GM21526 (cell line): ENCODE measurements at regions not wholly inside any gene's neighbourhood (a gene's known extent, or its start where the extent isn't known, plus 50 kb on each side); places are given as distances from the start of the nearest gene placed in this dataset.

Source experiments
- ATAC-seq: cut with Tn5 transposase; IDR thresholded peaks from one replicate; pipeline ENCODE4 v1.9.1; 2021; ENCODE audit warnings: moderate library complexity; ENCODE audit not compliant: unreplicated experiment, low FRiP score

GRCh38 chr5:53211799-53212198 is 102.2 kb upstream of the MOCS2 start:
- ATAC-seq = no peak

DNA sequence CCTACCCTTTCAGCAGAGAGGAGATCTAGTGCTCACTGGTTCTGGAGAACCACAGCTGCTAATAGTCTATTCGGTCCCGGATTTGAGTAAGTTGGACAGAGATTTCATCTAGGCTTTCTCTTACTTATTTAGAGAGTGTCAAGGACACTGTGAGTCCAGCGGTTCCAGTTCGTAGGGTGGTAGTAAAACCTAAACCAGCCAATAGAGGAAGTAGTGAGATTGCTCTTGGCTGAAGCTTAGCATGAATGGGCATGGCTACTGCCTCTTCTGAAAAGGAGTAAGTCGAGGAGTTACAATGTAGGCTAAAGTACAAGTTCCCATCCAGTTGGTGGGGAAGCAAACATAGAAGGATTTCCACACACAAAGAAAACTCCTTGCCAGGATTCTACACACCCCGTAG is 109.6 kb upstream of the MOCS2 start:
- ATAC-seq = no peak

DNA sequence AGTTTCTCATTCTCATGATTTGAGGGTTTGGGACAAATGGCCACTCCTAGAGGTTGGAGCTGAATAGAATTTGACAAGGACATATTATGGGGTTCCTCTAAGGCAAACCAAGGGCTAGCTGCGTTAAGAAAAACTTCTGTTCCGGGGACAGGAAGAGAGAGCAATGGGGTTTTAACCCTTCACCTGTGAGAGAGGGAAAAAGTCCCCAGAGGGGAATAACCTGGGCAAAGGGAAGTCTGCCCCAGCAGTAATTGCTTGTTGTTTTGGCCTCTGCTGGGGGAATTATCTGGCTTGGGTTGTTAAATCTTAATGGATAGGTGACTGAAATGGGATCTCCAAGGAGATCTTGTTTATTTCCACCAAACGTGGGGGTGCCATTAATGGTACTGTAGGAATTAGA is 110.1 kb upstream of the MOCS2 start:
- ATAC-seq = no peak

DNA sequence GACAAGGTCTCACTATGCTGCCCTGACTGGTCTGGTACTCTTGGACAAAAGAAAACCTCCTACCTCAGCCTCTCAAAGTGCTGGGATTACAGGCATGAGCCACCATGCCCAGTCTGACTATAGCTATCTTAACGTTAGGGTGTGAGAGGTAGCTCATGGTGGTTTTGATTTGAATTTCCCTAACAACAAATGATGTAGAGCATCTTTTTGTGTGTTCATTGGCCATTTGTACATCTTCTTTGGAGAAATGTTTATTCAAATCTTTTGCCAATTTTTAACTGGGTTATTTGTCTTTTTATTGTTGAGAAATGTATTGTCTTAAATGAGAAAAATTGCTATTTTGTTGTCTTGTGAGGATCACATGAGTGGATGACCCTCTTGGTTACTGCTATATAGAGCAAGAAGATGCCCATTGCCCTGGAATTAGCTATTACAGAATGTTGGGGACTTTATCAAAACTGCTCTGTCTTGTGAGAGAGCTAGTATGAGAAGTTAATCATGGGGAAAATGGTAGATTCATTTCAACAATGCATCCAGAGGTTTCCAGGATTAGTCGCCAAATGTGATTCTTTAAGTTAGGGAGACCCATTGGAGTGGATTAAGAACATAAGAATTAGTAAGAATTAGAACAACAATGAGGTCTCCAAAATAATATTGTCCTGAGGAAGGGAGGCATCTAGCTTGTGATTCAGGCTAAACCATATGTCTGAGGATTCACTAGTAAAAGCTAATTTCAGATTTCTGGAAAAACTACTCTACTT is 124.3 kb upstream of the MOCS2 start:
- no peak for ATAC-seq

- no peak for ATAC-seq
Observed at GRCh38 chr5:53236683-53237082, 127.1 kb upstream of the MOCS2 start.

DNA sequence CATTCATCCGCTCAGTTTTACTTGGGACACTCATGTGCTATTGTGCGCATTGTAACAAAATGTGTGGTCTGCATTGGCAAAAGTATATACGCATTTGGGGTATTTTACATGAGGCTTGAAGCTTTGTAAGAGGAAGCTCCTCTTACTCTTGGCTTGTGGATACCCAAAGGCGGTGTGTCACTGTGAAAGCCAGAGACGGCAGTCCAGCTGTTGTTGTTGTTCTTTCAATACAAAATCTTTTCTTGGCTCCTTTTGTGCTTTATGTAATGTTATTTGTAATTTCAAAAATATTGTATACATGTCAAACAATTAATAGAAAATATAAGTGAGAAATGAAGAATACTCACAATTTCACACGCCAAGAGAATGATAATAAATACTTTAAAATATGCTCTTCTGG is 128.3 kb upstream of the MOCS2 start:
- ATAC-seq = no peak

DNA sequence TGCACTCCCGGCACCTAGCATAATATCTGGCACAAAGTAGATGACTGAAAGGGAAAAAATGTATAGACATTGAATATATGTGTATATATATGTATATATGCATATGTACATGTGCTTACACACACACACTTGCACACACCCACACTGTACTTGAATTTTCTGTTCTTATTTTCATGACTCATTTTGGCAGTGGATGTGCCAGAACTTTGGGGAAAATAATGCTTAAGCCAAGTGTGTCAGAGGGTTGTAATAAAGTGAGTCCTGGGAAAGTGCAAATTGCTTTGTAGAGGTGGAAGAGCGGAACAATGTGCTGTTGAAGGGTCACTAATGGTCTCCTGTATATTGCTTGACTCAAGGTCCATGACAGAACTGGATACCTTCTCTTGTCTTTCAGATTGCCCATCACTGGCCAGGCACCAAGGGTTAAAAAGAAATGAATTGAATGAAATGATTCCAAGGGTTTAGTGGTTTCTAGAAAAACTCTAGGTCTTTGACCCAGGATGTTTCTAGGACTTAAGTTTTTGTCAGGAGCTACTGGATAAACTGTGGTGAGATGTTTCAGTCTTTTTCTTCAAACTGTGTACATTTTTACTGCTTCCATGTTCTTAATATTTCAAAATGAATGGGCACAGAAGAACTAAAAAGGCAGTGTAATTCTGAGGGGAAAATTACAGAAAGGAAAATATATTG is 129.9 kb upstream of the MOCS2 start:
- ATAC-seq = no peak

DNA sequence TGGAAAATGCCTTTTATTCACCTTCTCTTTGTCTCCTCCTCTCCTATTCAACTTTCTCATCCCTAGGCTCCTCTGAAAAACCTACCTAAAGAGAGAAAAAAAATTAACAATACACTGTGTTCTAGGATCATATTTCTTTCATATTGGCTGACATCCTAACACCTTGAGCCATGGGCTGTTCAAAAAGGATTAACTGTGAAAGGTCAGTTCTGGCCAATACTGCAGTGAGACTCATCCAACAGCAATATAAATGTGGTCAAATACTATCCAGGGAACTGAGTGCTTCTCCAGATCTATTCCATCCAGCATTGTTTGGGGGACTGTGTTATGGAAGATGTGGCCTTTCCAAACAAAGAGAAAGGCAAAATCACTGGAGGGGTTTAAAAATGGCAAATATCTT is 131.1 kb upstream of the MOCS2 start:
- ATAC-seq = no peak

- no peak for ATAC-seq
Observed at GRCh38 chr5:53241572-53241971, 132.0 kb upstream of the MOCS2 start.

- no peak for ATAC-seq
Observed at GRCh38 chr5:53243403-53243802, 133.8 kb upstream of the MOCS2 start.

DNA sequence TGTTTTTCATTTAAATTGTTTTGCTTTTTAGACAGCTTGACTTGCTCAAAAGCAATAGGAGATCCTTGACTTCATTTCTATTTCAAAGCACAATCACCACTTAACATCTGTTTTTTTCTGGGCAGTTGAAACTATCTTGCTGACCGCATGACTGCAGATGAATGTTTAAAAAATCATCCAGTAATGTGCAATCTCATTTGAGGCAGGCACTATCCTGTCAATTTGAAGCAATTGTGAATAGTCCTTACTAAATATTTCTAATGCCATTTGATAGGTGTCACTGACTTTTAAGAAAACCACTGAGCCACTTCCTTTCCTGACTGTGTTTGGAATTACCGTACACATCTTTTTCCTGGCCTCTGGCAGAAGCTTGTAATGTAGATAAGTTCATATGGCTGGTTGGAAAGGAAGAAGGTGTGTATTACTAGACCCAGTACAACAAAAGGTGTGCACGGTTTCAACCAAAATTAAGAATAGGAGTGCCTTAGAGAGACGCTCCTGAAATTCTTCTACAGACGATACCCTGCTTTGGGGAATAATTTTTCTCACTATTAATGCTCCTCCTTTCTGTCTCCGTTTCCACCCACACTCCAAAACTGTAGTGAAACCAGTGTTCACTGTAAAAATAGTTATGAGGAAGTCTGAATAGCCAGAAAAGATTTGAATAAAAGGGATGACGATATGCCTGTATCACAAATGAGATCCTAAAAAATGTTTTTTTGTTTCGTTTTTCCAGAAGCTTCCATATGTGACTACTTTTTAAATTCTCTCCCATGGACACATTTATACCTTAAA is 136.7 kb upstream of the MOCS2 start:
- no peak for ATAC-seq

- no peak for ATAC-seq
Observed at GRCh38 chr5:53249529-53250200, 140.1 kb upstream of the MOCS2 start.

DNA sequence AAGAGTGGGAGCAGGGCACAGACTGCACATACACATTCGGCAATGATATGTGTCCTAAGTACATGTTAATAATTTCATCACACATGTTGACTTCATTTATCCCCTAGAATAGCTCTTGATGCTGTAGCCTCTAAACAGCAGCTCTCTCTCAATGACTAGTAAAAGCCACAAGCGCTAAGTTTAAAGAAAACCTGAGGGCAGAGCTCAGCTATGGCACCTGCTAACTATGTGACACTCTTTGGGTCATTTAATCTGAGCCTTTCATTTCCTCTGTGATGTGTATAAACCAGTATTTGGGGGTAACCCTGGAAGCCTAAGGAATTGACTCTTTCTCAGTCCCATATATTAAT is 140.6 kb upstream of the MOCS2 start:
- ATAC-seq = no peak

DNA sequence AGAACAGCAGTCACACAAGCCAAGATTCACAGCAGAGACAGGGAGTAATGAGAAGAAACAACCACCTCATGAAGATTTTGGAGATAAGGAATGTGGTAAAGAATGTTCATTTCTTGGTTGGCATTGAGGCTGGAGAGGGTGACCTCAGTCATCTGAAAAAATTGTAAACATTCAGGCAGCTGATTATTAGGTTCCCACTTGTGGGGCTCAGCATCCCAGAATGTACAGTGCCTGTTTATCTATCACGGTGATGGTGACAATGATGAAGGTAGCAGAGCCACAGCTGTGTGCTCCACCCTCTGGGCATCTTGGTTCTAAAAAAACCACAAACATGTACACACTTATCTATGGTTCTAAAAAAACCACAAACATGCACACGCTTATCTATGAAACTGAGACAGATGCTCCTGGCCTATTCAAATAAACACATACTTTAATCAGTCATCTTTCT is 143.9 kb upstream of the MOCS2 start:
- ATAC-seq = no peak

- ATAC-seq = no peak
Observed at GRCh38 chr5:53256746-53257145, 147.2 kb upstream of the MOCS2 start.

DNA sequence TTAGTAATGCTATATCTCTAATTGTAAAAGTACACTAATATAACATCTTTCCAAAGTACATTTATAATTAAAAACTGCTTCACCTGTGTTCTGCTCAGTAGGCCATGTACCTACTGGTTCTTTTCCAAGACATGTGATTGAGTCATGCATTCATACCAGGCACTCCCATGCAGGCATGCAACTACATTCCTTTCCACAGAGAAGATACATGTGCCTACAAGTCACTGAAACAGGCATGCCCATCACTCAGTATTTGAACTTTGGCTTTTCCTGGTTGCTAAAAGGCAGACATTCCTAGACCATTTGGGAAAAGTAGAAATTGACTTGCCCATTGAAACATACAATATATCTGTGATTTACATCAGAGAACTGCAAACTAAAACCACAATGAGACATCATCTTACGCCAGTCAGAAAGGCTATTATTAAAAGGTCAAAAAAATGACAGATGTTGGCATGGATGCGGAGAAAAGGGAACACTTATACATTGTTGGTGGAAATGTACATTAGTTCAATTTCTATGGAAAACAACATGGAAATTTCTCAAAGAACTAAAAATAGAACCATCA is 148.3 kb upstream of the MOCS2 start:
- ATAC-seq = no peak

DNA sequence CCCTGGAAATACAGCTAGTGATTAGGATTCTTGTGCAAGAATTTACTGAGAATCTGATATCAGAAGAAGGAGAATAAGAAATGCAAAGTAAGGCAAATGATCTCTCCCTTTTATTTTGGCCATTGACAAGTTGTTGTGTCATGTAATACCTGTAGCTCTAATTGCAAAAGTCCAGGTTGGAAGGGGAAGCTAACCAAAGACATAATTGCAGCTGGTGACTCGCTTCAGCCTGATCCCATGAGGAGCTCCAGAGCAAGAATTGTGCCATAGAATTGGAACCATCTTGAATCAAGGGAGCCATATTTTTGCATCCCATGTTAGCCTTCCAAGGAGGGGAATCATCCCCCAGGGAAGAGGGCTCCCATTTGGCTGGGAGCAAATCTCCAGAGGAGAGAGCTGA is 149.6 kb upstream of the MOCS2 start:
- no peak for ATAC-seq

- no peak for ATAC-seq
Observed at GRCh38 chr5:53260446-53260845, 150.9 kb upstream of the MOCS2 start.

GRCh38 chr5:53261245-53261644 is 151.7 kb upstream of the MOCS2 start:
- no peak for ATAC-seq

DNA sequence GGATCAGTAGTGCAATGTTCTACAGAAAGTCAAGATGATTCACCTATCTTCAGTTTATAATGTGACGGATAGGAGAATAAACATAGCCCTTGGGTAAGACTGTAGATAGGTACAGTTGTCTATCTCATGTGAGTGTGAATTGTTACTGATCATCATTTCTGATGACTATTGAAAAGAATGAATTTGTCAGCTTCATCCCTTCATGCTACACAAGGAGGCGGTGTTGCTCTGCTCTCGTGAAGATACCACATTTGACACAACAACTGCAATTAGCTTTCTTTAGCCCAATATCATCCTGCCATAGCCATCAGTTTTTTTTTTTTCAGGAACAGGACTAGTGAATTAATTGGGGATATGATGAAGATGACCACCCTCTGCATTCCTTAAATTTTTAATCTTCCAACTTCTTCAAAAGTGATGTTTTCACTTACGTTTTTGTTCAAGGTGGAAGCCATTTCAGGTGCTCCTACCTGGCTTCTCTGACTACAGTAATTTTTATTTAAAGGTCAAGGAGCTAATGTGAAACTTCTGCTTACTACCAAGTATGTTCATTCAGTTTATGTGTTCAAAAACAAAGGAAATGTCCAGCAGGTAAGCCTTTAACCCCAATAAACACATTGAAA is 152.9 kb upstream of the MOCS2 start:
- ATAC-seq = no peak
